ENCODE measurements at regions not wholly inside any gene's neighbourhood (a gene's known extent, or its start where the extent isn't known, plus 50 kb on each side); places are given as distances from the start of the nearest gene placed in this dataset.

GRCh38 chr7:116614499-116615262 is 57.3 kb upstream of the MET start:
- DNase-seq = no peak
- 18 to 58% methylated on average over 7 of the region's 7 CpGs for WGBS, 2 donors
- intact Hi-C loops (cut with DNase I) = no loop called here
- H3K36me3 ChIP-seq = no peaks in the 10 kb centered on the region
- TF ChIP-seq EP300 (IDR thresholded peaks at IDR 0.05) (no peak), POLR2AphosphoS5 (IDR thresholded peaks at IDR 0.05) (no peak), POLR2A (IDR thresholded peaks at IDR 0.05) (no peak)
- TF ChIP-seq, protein P1, sequence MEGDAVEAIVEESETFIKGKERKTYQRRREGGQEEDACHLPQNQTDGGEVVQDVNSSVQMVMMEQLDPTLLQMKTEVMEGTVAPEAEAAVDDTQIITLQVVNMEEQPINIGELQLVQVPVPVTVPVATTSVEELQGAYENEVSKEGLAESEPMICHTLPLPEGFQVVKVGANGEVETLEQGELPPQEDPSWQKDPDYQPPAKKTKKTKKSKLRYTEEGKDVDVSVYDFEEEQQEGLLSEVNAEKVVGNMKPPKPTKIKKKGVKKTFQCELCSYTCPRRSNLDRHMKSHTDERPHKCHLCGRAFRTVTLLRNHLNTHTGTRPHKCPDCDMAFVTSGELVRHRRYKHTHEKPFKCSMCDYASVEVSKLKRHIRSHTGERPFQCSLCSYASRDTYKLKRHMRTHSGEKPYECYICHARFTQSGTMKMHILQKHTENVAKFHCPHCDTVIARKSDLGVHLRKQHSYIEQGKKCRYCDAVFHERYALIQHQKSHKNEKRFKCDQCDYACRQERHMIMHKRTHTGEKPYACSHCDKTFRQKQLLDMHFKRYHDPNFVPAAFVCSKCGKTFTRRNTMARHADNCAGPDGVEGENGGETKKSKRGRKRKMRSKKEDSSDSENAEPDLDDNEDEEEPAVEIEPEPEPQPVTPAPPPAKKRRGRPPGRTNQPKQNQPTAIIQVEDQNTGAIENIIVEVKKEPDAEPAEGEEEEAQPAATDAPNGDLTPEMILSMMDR (IDR thresholded peaks at IDR 0.05) = no peak
- no peak overlapping the region for H3K4me3 ChIP-seq
- no peaks in the 10 kb centered on the region for H3K9me3 ChIP-seq
- no peaks in the 10 kb centered on the region for H3K27me3 ChIP-seq
- no peaks in the 10 kb centered on the region for H3K4me1 ChIP-seq
- H3K27ac ChIP-seq = no peak overlapping the region

DNA sequence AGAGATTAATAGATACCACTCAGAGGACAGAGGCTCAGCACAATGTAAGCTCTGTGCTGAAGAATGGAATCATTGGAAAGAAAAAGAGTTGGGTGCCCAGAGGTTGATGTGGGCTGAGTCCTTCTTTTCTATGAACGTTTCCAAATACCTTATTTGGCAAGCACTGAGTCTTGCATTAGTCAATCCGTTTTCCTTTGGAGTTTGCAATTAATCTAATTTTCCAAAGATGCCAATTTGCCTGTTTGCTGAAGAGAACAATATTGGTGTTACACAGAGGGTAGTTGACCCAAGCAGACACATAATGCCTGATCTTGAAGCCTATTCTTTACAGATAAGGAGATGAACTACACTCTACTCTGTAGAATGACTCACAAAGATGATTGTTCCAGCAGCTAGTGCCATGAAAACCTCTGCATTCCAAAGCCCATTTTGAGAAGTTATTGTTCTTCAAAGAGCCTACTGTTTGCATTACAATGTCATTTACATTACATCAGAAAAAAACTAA is 55.4 kb upstream of the MET start:
- peak overlapping the region in 1 of 4 donors; percentile 45 for H3K27ac ChIP-seq
- no peaks in the 10 kb centered on the region for H3K4me1 ChIP-seq
- WGBS, 2 donors = 42 to 59% methylated on average over 2 of the region's 2 CpGs
- TF ChIP-seq, protein P1 (IDR thresholded peaks at IDR 0.05) = no peak
- TF ChIP-seq POLR2AphosphoS5 (IDR thresholded peaks at IDR 0.05) (no peak), EP300 (IDR thresholded peaks at IDR 0.05) (no peak), POLR2A (IDR thresholded peaks at IDR 0.05) (no peak)
- H3K27me3 ChIP-seq = no peaks in the 10 kb centered on the region
- intact Hi-C loops (cut with DNase I) = no loop called here
- H3K4me3 ChIP-seq = no peak overlapping the region
- peaks cover 0 to 3% (median 2%) of the 10 kb centered on the region in 4 donors for H3K9me3 ChIP-seq
- DNase-seq = no peak
- no peaks in the 10 kb centered on the region for H3K36me3 ChIP-seq

- DNase-seq = no peak
- intact Hi-C loops (cut with DNase I) = no loop called here
- Histone ChIP-seq H3K4me3 (no peak overlapping the region), H3K9me3 (peaks cover 0 to 3% (median 2%) of the 10 kb centered on the region in 4 donors), H3K36me3 (no peaks in the 10 kb centered on the region), H3K4me1 (no peaks in the 10 kb centered on the region), H3K27me3 (no peaks in the 10 kb centered on the region), H3K27ac (no peak overlapping the region)
- TF ChIP-seq EP300 (IDR thresholded peaks at IDR 0.05) = no peak
- no peak for TF ChIP-seq POLR2AphosphoS5 (IDR thresholded peaks at IDR 0.05)
- no peak for TF ChIP-seq POLR2A (IDR thresholded peaks at IDR 0.05)
- TF ChIP-seq, protein P1 (IDR thresholded peaks at IDR 0.05) = no peak
- WGBS, 2 donors = 30 to 75% methylated on average over 4 of the region's 4 CpGs
Observed at GRCh38 chr7:116617878-116618277, 54.1 kb upstream of the MET start.

DNA sequence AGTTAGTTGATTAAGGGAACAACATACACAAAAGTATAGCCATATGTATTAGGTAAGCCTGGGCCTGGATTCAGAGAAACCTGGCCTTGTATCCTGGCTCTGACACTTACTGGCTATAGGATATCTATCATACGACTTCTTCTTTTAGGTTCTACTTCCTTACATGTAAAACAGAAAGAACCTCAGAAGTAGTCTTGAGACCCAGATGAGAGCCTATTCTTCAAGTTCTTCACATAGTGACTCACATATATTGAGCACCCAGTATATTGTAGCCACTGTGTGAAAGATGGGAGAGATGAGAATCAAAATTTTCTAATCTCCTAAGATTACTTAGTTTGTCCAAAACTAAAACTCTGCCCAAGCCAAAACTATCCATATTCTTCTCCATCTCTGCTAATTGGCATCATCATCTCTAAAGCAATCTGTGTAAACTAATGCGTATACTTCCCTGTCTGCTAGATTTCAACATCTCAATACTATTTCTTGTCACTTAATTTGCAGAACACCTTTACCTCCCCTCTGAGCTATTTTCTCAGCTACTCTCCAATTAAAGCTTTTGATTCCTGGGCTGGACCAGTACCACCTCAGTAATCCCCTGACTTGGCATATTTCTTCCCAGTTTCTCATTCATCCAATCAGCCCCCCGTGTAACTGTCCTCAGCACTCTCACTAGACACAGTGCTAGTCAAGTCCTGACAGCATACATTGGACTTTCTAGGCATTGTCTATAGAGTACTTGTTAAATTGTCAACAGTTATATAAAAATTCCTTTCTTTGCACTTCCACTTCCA is 53.5 kb upstream of the MET start:
- WGBS, 2 donors = 83 to 93% methylated on average over 3 of the region's 3 CpGs
- no peak for DNase-seq

More for the DNA sequence above, 53.5 kb upstream of the MET start:
- H3K27me3 ChIP-seq = no peaks in the 10 kb centered on the region
- intact Hi-C loops (cut with DNase I) = no loop called here
- no peak overlapping the region for H3K27ac ChIP-seq
- H3K4me1 ChIP-seq = no peaks in the 10 kb centered on the region
- TF ChIP-seq POLR2AphosphoS5 (IDR thresholded peaks at IDR 0.05) (no peak), POLR2A (IDR thresholded peaks at IDR 0.05) (no peak), EP300 (IDR thresholded peaks at IDR 0.05) (no peak)
- TF ChIP-seq, protein P1 (IDR thresholded peaks at IDR 0.05) = no peak
- H3K9me3 ChIP-seq = peaks cover 0 to 3% (median 2%) of the 10 kb centered on the region in 4 donors
- no peak overlapping the region for H3K4me3 ChIP-seq
- no peaks in the 10 kb centered on the region for H3K36me3 ChIP-seq
